ENCODE measurements at regions not wholly inside any gene's neighbourhood (a gene's known extent, or its start where the extent isn't known, plus 50 kb on each side); places are given as distances from the start of the nearest gene placed in this dataset.
"Not testable (repeated sequence)": the region's sequence is repeated elsewhere in the genome, so short reads cannot be mapped to it uniquely, and the experiment has no call there.

DNA sequence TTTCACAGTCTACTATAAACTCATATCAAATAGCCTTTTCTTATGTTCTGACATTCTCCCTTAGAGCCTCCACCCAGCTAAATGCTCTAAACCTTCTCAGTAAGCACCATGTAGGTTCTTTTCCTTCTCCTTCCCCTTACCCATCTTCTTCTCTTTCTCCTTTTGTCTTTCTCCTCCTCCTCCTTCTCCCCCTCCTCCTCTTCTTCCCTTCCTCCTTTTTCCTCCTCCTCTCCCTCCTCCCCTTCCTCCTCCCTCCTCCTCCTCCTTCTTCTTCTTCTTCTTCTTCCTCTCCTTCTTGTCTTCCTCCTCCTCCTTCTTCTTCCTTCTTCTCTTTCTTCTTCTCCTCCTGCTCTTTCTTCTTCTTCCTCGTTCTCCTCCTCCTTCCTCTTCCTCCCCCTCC, 85.2 kb upstream of the KCNAB1 start:
- no peaks in the 10 kb centered on the region for H3K36me3 Mint-ChIP-seq
- H3K27ac ChIP-seq (ENCODE audit: low read length) = no peak overlapping the region
- no peak for ATAC-seq (replicated peaks in 1 of 4)
- H3K9me3 ChIP-seq = no peaks in the 10 kb centered on the region
- peaks cover 3 to 12% of the 10 kb centered on the region in 2 donors for H3K27me3 Mint-ChIP-seq
- H3K4me1 Mint-ChIP-seq = no peaks in the 10 kb centered on the region
- H3K27ac Mint-ChIP-seq = no peak overlapping the region
- no peaks in the 10 kb centered on the region for H3K36me3 ChIP-seq (ENCODE audit: control insufficient read depth in 2 of 2, extremely low read depth in 1 of 2, insufficient read depth in 1 of 2, low read length in 1 of 2)
- WGBS (ENCODE audit: insufficient coverage) = 62% methylated on average over 1 of the region's 1 CpG
- no peak for DNase-seq
- H3K9me3 Mint-ChIP-seq = no peaks in the 10 kb centered on the region
- ChIA-PET POLR2A (no interaction called here), CTCF (no interaction called here)
- no peaks in the 10 kb centered on the region for H3K4me1 ChIP-seq (ENCODE audit: control insufficient read depth in 1 of 2, extremely low read depth in 1 of 2, insufficient read depth in 2 of 2, low read length in 2 of 2)
- no peaks in the 10 kb centered on the region for H3K27me3 ChIP-seq (replicated peaks in 1 of 2; ENCODE audit: control insufficient read depth in 2 of 2, extremely low read depth in 1 of 2, insufficient read depth in 2 of 2, low read length in 1 of 2)
- H3K4me3 ChIP-seq (ENCODE audit: control insufficient read depth in 1 of 2, extremely low read depth in 1 of 2, low read length in 1 of 2) = no peak overlapping the region
- no peak overlapping the region for H3K4me3 Mint-ChIP-seq

DNA sequence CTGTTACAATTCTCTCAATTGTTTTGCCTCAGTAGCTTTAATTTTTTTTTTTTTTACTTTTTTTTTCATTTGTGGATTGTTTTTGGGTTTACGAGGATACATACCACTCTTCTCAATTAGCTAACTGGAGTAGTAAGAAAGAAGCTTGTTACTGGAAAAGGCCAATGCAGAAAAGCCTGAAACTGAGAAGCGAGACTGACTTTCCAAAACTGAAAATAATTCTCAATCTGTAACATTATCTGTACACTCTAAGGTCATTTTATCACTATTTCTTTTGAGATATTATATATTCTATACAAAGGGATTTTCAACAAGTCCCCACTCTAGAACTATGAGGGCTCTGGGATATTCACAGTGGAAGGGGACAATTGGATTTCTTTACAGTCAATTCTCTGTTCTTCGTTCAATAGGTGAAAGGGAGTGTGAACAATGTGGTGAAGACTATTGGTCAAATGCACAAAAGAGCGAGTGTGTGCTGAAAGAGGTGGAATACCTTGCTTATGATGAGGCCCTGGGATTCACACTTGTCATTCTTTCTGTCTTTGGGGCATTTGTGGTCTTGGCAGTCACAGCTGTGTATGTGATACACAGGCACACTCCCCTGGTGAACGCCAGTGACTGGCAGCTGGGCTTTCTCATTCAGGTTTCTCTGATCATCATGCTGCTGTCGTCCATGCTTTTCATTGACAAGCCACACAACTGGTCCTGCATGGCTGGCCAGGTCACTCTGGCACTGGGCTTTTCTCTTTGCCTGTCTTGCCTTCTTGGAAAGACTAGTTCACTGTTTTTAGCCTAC, 83.9 kb upstream of the KCNAB1 start:
- H3K36me3 Mint-ChIP-seq = no peaks in the 10 kb centered on the region
- H3K4me3 ChIP-seq (ENCODE audit: control insufficient read depth in 1 of 2, extremely low read depth in 1 of 2, low read length in 1 of 2) = no peak overlapping the region
- H3K27ac ChIP-seq (ENCODE audit: low read length) = no peak overlapping the region
- H3K27ac Mint-ChIP-seq = no peak overlapping the region
- H3K27me3 ChIP-seq (replicated peaks in 1 of 2; ENCODE audit: control insufficient read depth in 2 of 2, extremely low read depth in 1 of 2, insufficient read depth in 2 of 2, low read length in 1 of 2) = no peaks in the 10 kb centered on the region
- H3K36me3 ChIP-seq (ENCODE audit: control insufficient read depth in 2 of 2, extremely low read depth in 1 of 2, insufficient read depth in 1 of 2, low read length in 1 of 2) = no peaks in the 10 kb centered on the region
- no peaks in the 10 kb centered on the region for H3K4me1 ChIP-seq (ENCODE audit: control insufficient read depth in 1 of 2, extremely low read depth in 1 of 2, insufficient read depth in 2 of 2, low read length in 2 of 2)
- CTCF ChIA-PET = interaction anchor here in 1 of 2 donors (0.7 kb wide), 1 partner anchor 293 kb away, joined by 3 read pairs; no protein-coding TSS in a partner anchor
- no peaks in the 10 kb centered on the region for H3K9me3 ChIP-seq
- H3K9me3 Mint-ChIP-seq = no peaks in the 10 kb centered on the region
- DNase-seq (no peak), ATAC-seq (replicated peaks in 1 of 4) (no peak)
- POLR2A ChIA-PET = no interaction called here
- H3K4me3 Mint-ChIP-seq = no peak overlapping the region
- WGBS (ENCODE audit: insufficient coverage) = 78% methylated on average over 4 of the region's 6 CpGs
- H3K4me1 Mint-ChIP-seq = no peaks in the 10 kb centered on the region
- peaks cover 2 to 12% of the 10 kb centered on the region in 2 donors for H3K27me3 Mint-ChIP-seq

DNA sequence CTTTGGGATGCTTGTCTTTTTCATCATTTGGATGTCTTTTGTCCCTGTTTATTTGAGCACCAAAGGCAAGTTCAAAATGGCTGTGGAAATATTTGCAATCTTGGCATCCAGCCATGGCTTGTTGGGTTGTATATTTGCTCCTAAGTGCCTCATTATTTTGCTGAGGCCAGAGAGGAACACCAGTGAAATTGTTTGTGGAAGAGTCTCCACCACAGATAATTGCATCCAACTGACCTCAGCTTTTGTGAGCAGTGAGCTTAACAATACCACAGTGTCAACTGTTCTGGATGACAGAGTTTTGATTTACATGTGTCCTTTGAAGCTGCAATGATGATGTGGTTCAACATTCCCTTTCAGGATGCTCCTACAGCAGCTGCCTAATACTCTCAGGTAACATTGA, 83.0 kb upstream of the KCNAB1 start:
- no peak overlapping the region for H3K27ac Mint-ChIP-seq
- H3K4me1 Mint-ChIP-seq = no peaks in the 10 kb centered on the region

GRCh38 chr3:156038869-156039268, 81.5 kb upstream of the KCNAB1 start:
- Histone ChIP-seq H3K27ac (ENCODE audit: low read length) (no peak overlapping the region), H3K9me3 (no peaks in the 10 kb centered on the region), H3K4me1 (ENCODE audit: control insufficient read depth in 1 of 2, extremely low read depth in 1 of 2, insufficient read depth in 2 of 2, low read length in 2 of 2) (no peaks in the 10 kb centered on the region), H3K36me3 (ENCODE audit: control insufficient read depth in 2 of 2, extremely low read depth in 1 of 2, insufficient read depth in 1 of 2, low read length in 1 of 2) (no peaks in the 10 kb centered on the region), H3K27me3 (replicated peaks in 1 of 2; ENCODE audit: control insufficient read depth in 2 of 2, extremely low read depth in 1 of 2, insufficient read depth in 2 of 2, low read length in 1 of 2) (peaks cover 0 to 2% of the 10 kb centered on the region in 2 experiments), H3K4me3 (ENCODE audit: control insufficient read depth in 1 of 2, extremely low read depth in 1 of 2, low read length in 1 of 2) (no peak overlapping the region)
- WGBS (ENCODE audit: insufficient coverage) = no CpG with 5 or more reads among the region's 1 CpG
- ATAC-seq (replicated peaks in 1 of 4) = no peak
- no peak overlapping the region for H3K27ac Mint-ChIP-seq
- no peaks in the 10 kb centered on the region for H3K9me3 Mint-ChIP-seq
- peaks cover 7 to 18% of the 10 kb centered on the region in 2 donors for H3K27me3 Mint-ChIP-seq
- H3K4me1 Mint-ChIP-seq = no peaks in the 10 kb centered on the region
- H3K36me3 Mint-ChIP-seq = no peaks in the 10 kb centered on the region
- DNase-seq = no peak
- H3K4me3 Mint-ChIP-seq = no peak overlapping the region
- POLR2A ChIA-PET = no interaction called here
- CTCF ChIA-PET = no interaction called here

More for the DNA sequence above, 83.0 kb upstream of the KCNAB1 start:
- no peaks in the 10 kb centered on the region for H3K36me3 ChIP-seq (ENCODE audit: control insufficient read depth in 2 of 2, extremely low read depth in 1 of 2, insufficient read depth in 1 of 2, low read length in 1 of 2)
- H3K36me3 Mint-ChIP-seq = no peaks in the 10 kb centered on the region
- H3K4me3 ChIP-seq (ENCODE audit: control insufficient read depth in 1 of 2, extremely low read depth in 1 of 2, low read length in 1 of 2) = no peak overlapping the region
- no peaks in the 10 kb centered on the region for H3K4me1 ChIP-seq (ENCODE audit: control insufficient read depth in 1 of 2, extremely low read depth in 1 of 2, insufficient read depth in 2 of 2, low read length in 2 of 2)
- no peak overlapping the region for H3K27ac ChIP-seq (ENCODE audit: low read length)
- H3K27me3 ChIP-seq (replicated peaks in 1 of 2; ENCODE audit: control insufficient read depth in 2 of 2, extremely low read depth in 1 of 2, insufficient read depth in 2 of 2, low read length in 1 of 2) = peaks cover 0 to 2% of the 10 kb centered on the region in 2 experiments
- POLR2A ChIA-PET = no interaction called here
- no peaks in the 10 kb centered on the region for H3K9me3 ChIP-seq
- DNase-seq = no peak
- no peak overlapping the region for H3K4me3 Mint-ChIP-seq
- no peaks in the 10 kb centered on the region for H3K9me3 Mint-ChIP-seq
- H3K27me3 Mint-ChIP-seq = peaks cover 0 to 12% of the 10 kb centered on the region in 2 donors
- CTCF ChIA-PET = no interaction called here
- no peak for ATAC-seq (replicated peaks in 1 of 4)

- CTCF ChIA-PET = interaction anchor here in 1 of 2 donors (0.7 kb wide), 1 partner anchor 440 kb away, joined by 3 read pairs; no protein-coding TSS in a partner anchor
- POLR2A ChIA-PET = interaction anchor here (0.5 to 0.6 kb wide), 2 partner anchors 10 to 858 kb away, joined by 3 to 10 read pairs; no protein-coding TSS in a partner anchor
- Histone ChIP-seq H3K4me1 (ENCODE audit: control insufficient read depth in 1 of 2, extremely low read depth in 1 of 2, insufficient read depth in 2 of 2, low read length in 2 of 2) (no peaks in the 10 kb centered on the region), H3K9me3 (no peaks in the 10 kb centered on the region), H3K36me3 (ENCODE audit: control insufficient read depth in 2 of 2, extremely low read depth in 1 of 2, insufficient read depth in 1 of 2, low read length in 1 of 2) (no peaks in the 10 kb centered on the region), H3K27me3 (replicated peaks in 1 of 2; ENCODE audit: control insufficient read depth in 2 of 2, extremely low read depth in 1 of 2, insufficient read depth in 2 of 2, low read length in 1 of 2) (peaks cover 0 to 10% of the 10 kb centered on the region in 2 experiments), H3K27ac (ENCODE audit: low read length) (no peak overlapping the region), H3K4me3 (ENCODE audit: control insufficient read depth in 1 of 2, extremely low read depth in 1 of 2, low read length in 1 of 2) (no peak overlapping the region)
- no peaks in the 10 kb centered on the region for H3K4me1 Mint-ChIP-seq
- WGBS (ENCODE audit: insufficient coverage) = no CpG with 5 or more reads among the region's 1 CpG
- H3K27ac Mint-ChIP-seq = no peak overlapping the region
- no peaks in the 10 kb centered on the region for H3K36me3 Mint-ChIP-seq
- ATAC-seq (replicated peaks in 1 of 4) (no peak), DNase-seq (no peak)
- no peaks in the 10 kb centered on the region for H3K9me3 Mint-ChIP-seq
- H3K4me3 Mint-ChIP-seq = no peak overlapping the region
- peaks cover 7 to 18% of the 10 kb centered on the region in 2 donors for H3K27me3 Mint-ChIP-seq
These were observed 80.3 kb upstream of the KCNAB1 start for GRCh38 chr3:156040041-156040440.

- H3K9me3 Mint-ChIP-seq; H3K36me3 Mint-ChIP-seq; H3K27me3 ChIP-seq (replicated peaks in 1 of 2; ENCODE audit: control insufficient read depth in 2 of 2, extremely low read depth in 1 of 2, insufficient read depth in 2 of 2, low read length in 1 of 2); H3K4me1 ChIP-seq (ENCODE audit: control insufficient read depth in 1 of 2, extremely low read depth in 1 of 2, insufficient read depth in 2 of 2, low read length in 2 of 2); ATAC-seq (replicated peaks in 1 of 4); H3K36me3 ChIP-seq (ENCODE audit: control insufficient read depth in 2 of 2, extremely low read depth in 1 of 2, insufficient read depth in 1 of 2, low read length in 1 of 2); H3K27ac ChIP-seq (ENCODE audit: low read length); H3K27ac Mint-ChIP-seq; H3K4me3 Mint-ChIP-seq; H3K4me1 Mint-ChIP-seq; DNase-seq; H3K4me3 ChIP-seq (ENCODE audit: control insufficient read depth in 1 of 2, extremely low read depth in 1 of 2, low read length in 1 of 2); POLR2A ChIA-PET; CTCF ChIA-PET; H3K9me3 ChIP-seq: not testable (repeated sequence)
- WGBS (ENCODE audit: insufficient coverage) = 94% methylated on average over 22 of the region's 36 CpGs
- H3K27me3 Mint-ChIP-seq = peaks cover 7 to 18% of the 10 kb centered on the region in 2 donors
These were observed 79.0 kb upstream of the KCNAB1 start for GRCh38 chr3:156041216-156041841.
